SK-N-SH treated with all-trans-retinoic acid at 6 μM for 48 hours (cell line): ENCODE measurements at regions not wholly inside any gene's neighbourhood (a gene's known extent, or its start where the extent isn't known, plus 50 kb on each side); places are given as distances from the start of the nearest gene placed in this dataset.

ENCODE experiments used
- ATAC-seq: fragments of 200-7000 bp; cut with Tn5 transposase; 3 replicates; pipeline ENCODE4 v1.9.1; 2020; ENCODE audit warnings: mild to moderate bottlenecking, moderate library complexity
- ARNTL ChIP-seq: fragments of 450-650 bp; formaldehyde crosslinking; IDR thresholded peaks from 2 replicates; pipeline ENCODE4 v1.5.0; 2020; ENCODE audit warnings: low read depth, mild to moderate bottlenecking, moderate library complexity, borderline replicate concordance
- BACH2 ChIP-seq: fragments of 250-450 bp; sonication (Bioruptor Pico); IDR thresholded peaks from 2 replicates; pipeline ENCODE4 v1.9.0; 2021; ENCODE audit warnings: mild to moderate bottlenecking, borderline replicate concordance
- CSDC2 ChIP-seq: fragments of 250-450 bp; sonication (Bioruptor Pico); IDR thresholded peaks from 2 replicates; pipeline ENCODE4 v1.5.0; 2020; ENCODE audit warnings: mild to moderate bottlenecking, moderate library complexity
- CSRNP3 ChIP-seq: fragments of 250-450 bp; sonication (Bioruptor Pico); IDR thresholded peaks from 2 replicates; pipeline ENCODE4 v1.5.1; 2021; ENCODE audit warnings: mild to moderate bottlenecking, moderate library complexity
- ESRRG ChIP-seq: fragments of 250-450 bp; sonication (Bioruptor Pico); IDR thresholded peaks from 2 replicates; pipeline ENCODE4 v1.6.1; 2021; ENCODE audit warnings: mild to moderate bottlenecking
- GLIS3 ChIP-seq: fragments of 250-450 bp; sonication (Bioruptor Pico); IDR thresholded peaks from 2 replicates; pipeline ENCODE4 v1.5.0; 2020; ENCODE audit warnings: mild to moderate bottlenecking, moderate library complexity
- ISL1 ChIP-seq: fragments of 250-450 bp; sonication (Bioruptor Pico); IDR thresholded peaks from 2 replicates; pipeline ENCODE4 v2.1.2; 2022; ENCODE audit warnings: mild to moderate bottlenecking, moderate library complexity
- OSR1 ChIP-seq: fragments of 250-450 bp; sonication (Bioruptor Pico); IDR thresholded peaks from 2 replicates; pipeline ENCODE4 v1.8.0; 2022; ENCODE audit warnings: moderate library complexity, mild to moderate bottlenecking, inconsistent platforms
- PPARA ChIP-seq: fragments of 250-450 bp; sonication (Bioruptor Pico); IDR thresholded peaks from 2 replicates; pipeline ENCODE4 v1.5.0; 2020; ENCODE audit warnings: mild to moderate bottlenecking, borderline replicate concordance
- RARB ChIP-seq: fragments of 250-450 bp; sonication (Bioruptor Pico); IDR thresholded peaks from 2 replicates; pipeline ENCODE4 v1.8.0; 2021; ENCODE audit warnings: mild to moderate bottlenecking, moderate library complexity
- SNAI2 ChIP-seq: fragments of 250-450 bp; sonication (Bioruptor Pico); IDR thresholded peaks from 2 replicates; pipeline ENCODE4 v1.5.0; 2020; ENCODE audit warnings: mild to moderate bottlenecking, moderate library complexity
- TCF4 ChIP-seq: fragments of 250-450 bp; sonication (Bioruptor Pico); IDR thresholded peaks from 2 replicates; pipeline ENCODE4 v1.8.0; 2021; ENCODE audit warnings: mild to moderate bottlenecking, moderate library complexity, borderline replicate concordance
- TOX ChIP-seq: fragments of 250-450 bp; sonication (Bioruptor Pico); IDR thresholded peaks from 2 replicates; pipeline ENCODE4 v1.8.0; 2021; ENCODE audit warnings: mild to moderate bottlenecking, moderate library complexity, borderline replicate concordance
- TSHZ2 ChIP-seq: fragments of 250-450 bp; sonication (Bioruptor Pico); IDR thresholded peaks from 2 replicates; pipeline ENCODE4 v1.5.0; 2020; ENCODE audit warnings: mild to moderate bottlenecking, moderate library complexity
- ZC3H10 ChIP-seq: fragments of 250-450 bp; sonication (Bioruptor Pico); IDR thresholded peaks from 2 replicates; pipeline ENCODE4 v1.5.1; 2021; ENCODE audit warnings: mild to moderate bottlenecking, moderate library complexity
- ZFP3 ChIP-seq: fragments of 250-450 bp; sonication (Bioruptor Pico); IDR thresholded peaks from 2 replicates; pipeline ENCODE4 v1.5.0; 2020; ENCODE audit warnings: mild to moderate bottlenecking, moderate library complexity
- ZFP30 ChIP-seq: fragments of 450-650 bp; formaldehyde crosslinking; IDR thresholded peaks from 2 replicates; pipeline ENCODE4 v1.5.0; 2022; ENCODE audit warnings: mild to moderate bottlenecking, moderate library complexity
- ZNF565 ChIP-seq: fragments of 450-650 bp; formaldehyde crosslinking; conservative IDR thresholded peaks from 2 replicates; pipeline ENCODE4 v1.5.0; 2020; ENCODE audit warnings: low read depth, mild to moderate bottlenecking, moderate library complexity
- ZNF70 ChIP-seq: fragments of 450-650 bp; formaldehyde crosslinking; IDR thresholded peaks from 2 replicates; pipeline ENCODE4 v1.5.0; 2020; ENCODE audit warnings: mild to moderate bottlenecking, moderate library complexity
- ZNF8 ChIP-seq: fragments of 450-650 bp; formaldehyde crosslinking; IDR thresholded peaks from 2 replicates; pipeline ENCODE4 v1.5.0; 2020; ENCODE audit warnings: mild to moderate bottlenecking, moderate library complexity
- TF ChIP-seq, protein P1 (sequence below): fragments of 250-450 bp; sonication (Bioruptor Pico); IDR thresholded peaks from 2 replicates; pipeline ENCODE4 v1.8.0; 2020; ENCODE audit warnings: mild to moderate bottlenecking, moderate library complexity, borderline replicate concordance
- TF ChIP-seq, protein P2 (sequence below): fragments of 250-450 bp; sonication (Bioruptor Pico); IDR thresholded peaks from 2 replicates; pipeline ENCODE4 v1.8.0; 2021; ENCODE audit warnings: low read depth, mild to moderate bottlenecking, moderate library complexity, borderline replicate concordance
- TF ChIP-seq, protein P3 (sequence below): fragments of 250-450 bp; sonication (Bioruptor Pico); IDR thresholded peaks from 2 replicates; pipeline ENCODE4 v1.5.1; 2020; ENCODE audit warnings: low read depth, mild to moderate bottlenecking, moderate library complexity

DNA sequence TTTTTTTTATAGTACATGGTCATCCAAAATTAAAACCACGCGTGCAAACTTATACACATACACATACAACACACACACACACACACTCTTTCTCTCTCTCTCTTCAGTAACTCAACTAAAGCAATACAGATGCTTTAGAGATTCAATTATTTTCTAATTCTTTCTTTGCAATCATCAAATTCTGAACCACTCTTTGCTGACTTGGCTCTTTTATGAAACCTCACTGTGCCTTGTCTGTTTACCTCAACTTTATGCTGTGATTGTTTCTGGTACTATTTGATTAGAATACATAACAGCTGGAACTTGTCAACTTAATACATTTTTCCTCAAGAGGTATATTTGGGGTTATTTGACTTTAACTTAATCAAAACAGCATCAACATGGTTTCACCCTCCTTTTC is 1309.7 kb downstream of the ROBO2 start:
- TF ChIP-seq GLIS3 (CRISPR knock-in tag) (no peak), OSR1 (CRISPR knock-in tag) (no peak), ZC3H10 (CRISPR knock-in tag) (no peak), ESRRG (CRISPR knock-in tag) (no peak), TSHZ2 (CRISPR knock-in tag) (no peak), TCF4 (CRISPR knock-in tag) (no peak), ZFP3 (CRISPR knock-in tag) (no peak), ZNF70 (no peak), ZFP30 (CRISPR knock-in tag) (no peak), PPARA (CRISPR knock-in tag) (no peak)
- TF ChIP-seq, protein P1, sequence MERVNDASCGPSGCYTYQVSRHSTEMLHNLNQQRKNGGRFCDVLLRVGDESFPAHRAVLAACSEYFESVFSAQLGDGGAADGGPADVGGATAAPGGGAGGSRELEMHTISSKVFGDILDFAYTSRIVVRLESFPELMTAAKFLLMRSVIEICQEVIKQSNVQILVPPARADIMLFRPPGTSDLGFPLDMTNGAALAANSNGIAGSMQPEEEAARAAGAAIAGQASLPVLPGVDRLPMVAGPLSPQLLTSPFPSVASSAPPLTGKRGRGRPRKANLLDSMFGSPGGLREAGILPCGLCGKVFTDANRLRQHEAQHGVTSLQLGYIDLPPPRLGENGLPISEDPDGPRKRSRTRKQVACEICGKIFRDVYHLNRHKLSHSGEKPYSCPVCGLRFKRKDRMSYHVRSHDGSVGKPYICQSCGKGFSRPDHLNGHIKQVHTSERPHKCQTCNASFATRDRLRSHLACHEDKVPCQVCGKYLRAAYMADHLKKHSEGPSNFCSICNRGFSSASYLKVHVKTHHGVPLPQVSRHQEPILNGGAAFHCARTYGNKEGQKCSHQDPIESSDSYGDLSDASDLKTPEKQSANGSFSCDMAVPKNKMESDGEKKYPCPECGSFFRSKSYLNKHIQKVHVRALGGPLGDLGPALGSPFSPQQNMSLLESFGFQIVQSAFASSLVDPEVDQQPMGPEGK, result no peak
- ATAC-seq, result no peak

- ATAC-seq, result no peak
- no peak for TF ChIP-seq RARB (CRISPR knock-in tag)
- no peak for TF ChIP-seq BACH2
- TF ChIP-seq ZFP3 (CRISPR knock-in tag), result no peak
- TF ChIP-seq ZNF565 (CRISPR knock-in tag), result no peak
- TF ChIP-seq TOX, result no peak
- no peak for TF ChIP-seq CSRNP3 (CRISPR knock-in tag)
These were observed 1311.4 kb downstream of the ROBO2 start for GRCh38 chr3:78351334-78351733.

GRCh38 chr3:78353231-78353630 is 1313.3 kb downstream of the ROBO2 start:
- ATAC-seq, result no peak
- TF ChIP-seq TOX (no peak), ISL1 (CRISPR knock-in tag) (no peak), CSDC2 (CRISPR knock-in tag) (no peak), GLIS3 (CRISPR knock-in tag) (no peak), TSHZ2 (CRISPR knock-in tag) (no peak), SNAI2 (CRISPR knock-in tag) (no peak), ZFP30 (CRISPR knock-in tag) (no peak), CSRNP3 (CRISPR knock-in tag) (no peak), ZNF8 (CRISPR knock-in tag) (no peak), ESRRG (CRISPR knock-in tag) (no peak), BACH2 (no peak), ZC3H10 (CRISPR knock-in tag) (no peak), ARNTL (CRISPR knock-in tag) (no peak), TCF4 (CRISPR knock-in tag) (no peak), PPARA (CRISPR knock-in tag) (no peak)
- TF ChIP-seq, protein P1, result no peak
- TF ChIP-seq, protein P2, sequence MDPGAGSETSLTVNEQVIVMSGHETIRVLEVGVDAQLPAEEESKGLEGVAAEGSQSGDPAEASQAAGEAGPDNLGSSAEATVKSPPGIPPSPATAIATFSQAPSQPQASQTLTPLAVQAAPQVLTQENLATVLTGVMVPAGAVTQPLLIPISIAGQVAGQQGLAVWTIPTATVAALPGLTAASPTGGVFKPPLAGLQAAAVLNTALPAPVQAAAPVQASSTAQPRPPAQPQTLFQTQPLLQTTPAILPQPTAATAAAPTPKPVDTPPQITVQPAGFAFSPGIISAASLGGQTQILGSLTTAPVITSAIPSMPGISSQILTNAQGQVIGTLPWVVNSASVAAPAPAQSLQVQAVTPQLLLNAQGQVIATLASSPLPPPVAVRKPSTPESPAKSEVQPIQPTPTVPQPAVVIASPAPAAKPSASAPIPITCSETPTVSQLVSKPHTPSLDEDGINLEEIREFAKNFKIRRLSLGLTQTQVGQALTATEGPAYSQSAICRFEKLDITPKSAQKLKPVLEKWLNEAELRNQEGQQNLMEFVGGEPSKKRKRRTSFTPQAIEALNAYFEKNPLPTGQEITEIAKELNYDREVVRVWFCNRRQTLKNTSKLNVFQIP, result no peak
- TF ChIP-seq, protein P3, sequence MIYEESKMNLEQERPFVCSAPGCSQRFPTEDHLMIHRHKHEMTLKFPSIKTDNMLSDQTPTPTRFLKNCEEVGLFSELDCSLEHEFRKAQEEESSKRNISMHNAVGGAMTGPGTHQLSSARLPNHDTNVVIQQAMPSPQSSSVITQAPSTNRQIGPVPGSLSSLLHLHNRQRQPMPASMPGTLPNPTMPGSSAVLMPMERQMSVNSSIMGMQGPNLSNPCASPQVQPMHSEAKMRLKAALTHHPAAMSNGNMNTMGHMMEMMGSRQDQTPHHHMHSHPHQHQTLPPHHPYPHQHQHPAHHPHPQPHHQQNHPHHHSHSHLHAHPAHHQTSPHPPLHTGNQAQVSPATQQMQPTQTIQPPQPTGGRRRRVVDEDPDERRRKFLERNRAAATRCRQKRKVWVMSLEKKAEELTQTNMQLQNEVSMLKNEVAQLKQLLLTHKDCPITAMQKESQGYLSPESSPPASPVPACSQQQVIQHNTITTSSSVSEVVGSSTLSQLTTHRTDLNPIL (CRISPR knock-in tag), result no peak
